ENCODE measurements at regions not wholly inside any gene's neighbourhood (a gene's known extent, or its start where the extent isn't known, plus 50 kb on each side); places are given as distances from the start of the nearest gene placed in this dataset.

- BruUV-seq (replicated peaks): no TSS peak
- H3K27me3 ChIP-seq (ENCODE audit: control insufficient read depth in 1 of 2, insufficient read depth in 2 of 2, low read length in 2 of 2): no peaks in the 10 kb centered on the region; a peak in 3 of 5 replicates
- CTCF ChIA-PET (ENCODE audit: low intra/inter-chr PET ratio, low total read pairs): no interaction called here
- no peak overlapping the region for H3K27ac ChIP-seq (ENCODE audit: extremely low read length, insufficient read depth, low read length)
- H3K79me2 ChIP-seq (ENCODE audit: insufficient read depth, low read length): no peaks in the 10 kb centered on the region
- H4K20me1 ChIP-seq (ENCODE audit: insufficient read depth, low read length): no peaks in the 10 kb centered on the region
- 59% methylated on average over 12 of the region's 24 CpGs for WGBS (ENCODE audit: low lambda C conversion rate)
- H3K9ac ChIP-seq (ENCODE audit: insufficient read depth, low read depth, low read length): no peak overlapping the region
- no peak overlapping the region for H2AFZ ChIP-seq (ENCODE audit: low read length)
- no peak for DNase-seq (ENCODE audit: low spot score)
- POLR2A ChIA-PET: no interaction called here
- intact Hi-C loops (cut with micrococcal nuclease; ENCODE audit: unreplicated experiment) (no loop called here), in situ Hi-C loops (cut with HindIII; ENCODE audit: extremely low pct_ligation_motif_present, low pct_unique_long_range_greater_than_20kb) (no loop called here)
- no peak for TF ChIP-seq STAG1 (CRISPR knock-in tag; IDR thresholded peaks at IDR 0.05)
- TF ChIP-seq RFX1 (IDR thresholded peaks at IDR 0.05): no peak
- TF ChIP-seq SCMH1 (CRISPR knock-in tag; IDR thresholded peaks at IDR 0.05; ENCODE audit: borderline replicate concordance): no peak
- no peak for TF ChIP-seq ZNF572 (CRISPR knock-in tag; IDR thresholded peaks at IDR 0.05)
- TF ChIP-seq ZNF576 (CRISPR knock-in tag; IDR thresholded peaks at IDR 0.05): no peak
- no peak for TF ChIP-seq ZNF362 (CRISPR knock-in tag; IDR thresholded peaks at IDR 0.05; ENCODE audit: borderline replicate concordance)
- no peak for TF ChIP-seq POLR2G (IDR thresholded peaks at IDR 0.05; ENCODE audit: low read depth, low read length)
- no peak for ATAC-seq
- no peak for FAIRE-seq
- H3K4me1 ChIP-seq (ENCODE audit: insufficient read depth, low read length): no peaks in the 10 kb centered on the region
- H3K4me3 ChIP-seq (replicated peaks in 1 of 3; ENCODE audit: insufficient read depth in 1 of 3, low read depth in 2 of 3, low read length in 3 of 3): no peak overlapping the region
- H3K36me3 ChIP-seq (replicated peaks in 1 of 2; ENCODE audit: control insufficient read depth in 1 of 2, insufficient read depth in 2 of 2, low read length in 2 of 2): no peaks in the 10 kb centered on the region
- no peaks in the 10 kb centered on the region for H3K9me3 ChIP-seq (ENCODE audit: low read length)
- H3K4me2 ChIP-seq (ENCODE audit: low read depth, low read length): no peak overlapping the region
Observed at GRCh38 chr10:131577786-131578471, 266.4 kb upstream of the TCERG1L start.

- Histone ChIP-seq H3K4me1 (ENCODE audit: insufficient read depth, low read length) (no peaks in the 10 kb centered on the region), H3K4me2 (ENCODE audit: low read depth, low read length) (no peak overlapping the region), H2AFZ (ENCODE audit: low read length) (no peak overlapping the region), H3K36me3 (replicated peaks in 1 of 2; ENCODE audit: control insufficient read depth in 1 of 2, insufficient read depth in 2 of 2, low read length in 2 of 2) (no peaks in the 10 kb centered on the region), H3K9me3 (ENCODE audit: low read length) (no peaks in the 10 kb centered on the region), H3K9ac (ENCODE audit: insufficient read depth, low read depth, low read length) (no peak overlapping the region), H3K4me3 (replicated peaks in 1 of 3; ENCODE audit: insufficient read depth in 1 of 3, low read depth in 2 of 3, low read length in 3 of 3) (no peak overlapping the region), H3K27me3 (ENCODE audit: control insufficient read depth in 1 of 2, insufficient read depth in 2 of 2, low read length in 2 of 2) (no peaks in the 10 kb centered on the region; a peak in 3 of 5 replicates), H3K27ac (ENCODE audit: extremely low read length, insufficient read depth, low read length) (no peak overlapping the region), H4K20me1 (ENCODE audit: insufficient read depth, low read length) (no peaks in the 10 kb centered on the region), H3K79me2 (ENCODE audit: insufficient read depth, low read length) (no peaks in the 10 kb centered on the region)
- in situ Hi-C loops (cut with HindIII; ENCODE audit: extremely low pct_ligation_motif_present, low pct_unique_long_range_greater_than_20kb): no loop called here
- CTCF ChIA-PET (ENCODE audit: low intra/inter-chr PET ratio, low total read pairs): no interaction called here
- no TSS peak for BruUV-seq (replicated peaks)
- FAIRE-seq (no peak), DNase-seq (ENCODE audit: low spot score) (no peak), ATAC-seq (no peak)
- WGBS (ENCODE audit: low lambda C conversion rate): 36% methylated on average over 9 of the region's 16 CpGs
- POLR2A ChIA-PET: no interaction called here
- intact Hi-C loops (cut with micrococcal nuclease; ENCODE audit: unreplicated experiment): no loop called here
- no peak for TF ChIP-seq KAT8 (CRISPR knock-in tag; IDR thresholded peaks at IDR 0.05)
- no peak for TF ChIP-seq HIVEP1 (CRISPR knock-in tag; IDR thresholded peaks at IDR 0.05)
- TF ChIP-seq NR3C1 (CRISPR knock-in tag; IDR thresholded peaks at IDR 0.05): no peak
- TF ChIP-seq, protein P1, sequence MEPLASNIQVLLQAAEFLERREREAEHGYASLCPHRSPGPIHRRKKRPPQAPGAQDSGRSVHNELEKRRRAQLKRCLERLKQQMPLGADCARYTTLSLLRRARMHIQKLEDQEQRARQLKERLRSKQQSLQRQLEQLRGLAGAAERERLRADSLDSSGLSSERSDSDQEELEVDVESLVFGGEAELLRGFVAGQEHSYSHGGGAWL (CRISPR knock-in tag; IDR thresholded peaks at IDR 0.05): no peak
- TF ChIP-seq ZNF350 (CRISPR knock-in tag; IDR thresholded peaks at IDR 0.05; ENCODE audit: borderline replicate concordance, low read depth): no peak
- TF ChIP-seq PAWR (CRISPR knock-in tag; IDR thresholded peaks at IDR 0.05; ENCODE audit: borderline replicate concordance): no peak
- no peak for TF ChIP-seq FOXM1 (CRISPR knock-in tag; IDR thresholded peaks at IDR 0.05)
- no peak for TF ChIP-seq ZMYM3 (CRISPR knock-in tag; IDR thresholded peaks at IDR 0.05)
- no peak for TF ChIP-seq HMG20B (CRISPR knock-in tag; conservative IDR thresholded peaks at IDR 0.05)
- no peak for TF ChIP-seq ZNF33B (CRISPR knock-in tag; IDR thresholded peaks at IDR 0.05)
Observed at GRCh38 chr10:131578472-131578970, 267.0 kb upstream of the TCERG1L start.
